Thymus (tissue), 11 donors: ENCODE measurements at regions not wholly inside any gene's neighbourhood (a gene's known extent, or its start where the extent isn't known, plus 50 kb on each side); places are given as distances from the start of the nearest gene placed in this dataset.
A peak's percentile ranks its signal among the peaks of the same experiment; 100 is the strongest.

Source experiments
- DNase-seq, 9 donors: peaks; one replicate each; pipeline ENCODE4 v3.0.0-alpha.2; 2013; ENCODE audit warnings: low spot score in 9 of 9, low read depth in 6 of 9, missing footprints in 1 of 9
- H3K27ac ChIP-seq, 2 donors: one replicate each; pipeline ENCODE4 v1.5.1; 2013; ENCODE audit warnings: control low read depth in 1 of 2, low read depth in 1 of 2, low read length in 1 of 2, mild to moderate bottlenecking in 1 of 2, moderate library complexity in 1 of 2
- H3K27me3 ChIP-seq, 2 donors: one replicate each; pipeline ENCODE4 v1.5.1; 2013; ENCODE audit warnings: low read length in 1 of 2; ENCODE audit not compliant: control insufficient read depth in 2 of 2, insufficient read depth in 1 of 2
- H3K36me3 ChIP-seq, 2 donors: one replicate each; pipeline ENCODE4 v1.5.1; 2013; ENCODE audit warnings: low read length in 1 of 2, mild to moderate bottlenecking in 1 of 2, moderate library complexity in 1 of 2; ENCODE audit not compliant: control insufficient read depth in 2 of 2, insufficient read depth in 2 of 2
- H3K4me1 ChIP-seq, 2 donors: one replicate each; pipeline ENCODE4 v1.5.1; 2013; ENCODE audit warnings: low read length in 2 of 2; ENCODE audit not compliant: control insufficient read depth in 2 of 2, insufficient read depth in 2 of 2
- H3K4me3 ChIP-seq, 2 donors: one replicate each; pipeline ENCODE4 v1.5.1; 2013; ENCODE audit warnings: low read length in 2 of 2, control low read depth in 1 of 2, mild to moderate bottlenecking in 1 of 2
- H3K9me3 ChIP-seq, 2 donors: one replicate each; pipeline ENCODE4 v1.5.1; 2013; ENCODE audit warnings: low read length in 1 of 2, mild to moderate bottlenecking in 1 of 2; ENCODE audit not compliant: control insufficient read depth in 2 of 2, insufficient read depth in 1 of 2
- WGBS: extraction: QIAGEN DNeasy Blood & Tissue Kit; methylation state at CpG from one replicate; pipeline ENCODE4 v1.1.7; 2013; 5-methylcytosine and 5-hydroxymethylcytosine counted together
- donor health status: healthy.

GRCh38 chr4:38266616-38267015, 306.4 kb downstream of the PTTG2 start:
- Histone ChIP-seq H3K4me3 (no peak overlapping the region), H3K36me3 (no peaks in the 10 kb centered on the region), H3K4me1 (no peaks in the 10 kb centered on the region), H3K9me3 (no peaks in the 10 kb centered on the region), H3K27me3 (no peaks in the 10 kb centered on the region), H3K27ac (no peak overlapping the region)
- DNase-seq = no peak
- WGBS = 95% methylated on average over 4 of the region's 4 CpGs

- H3K9me3 ChIP-seq = no peaks in the 10 kb centered on the region
- H3K4me1 ChIP-seq = no peaks in the 10 kb centered on the region
- no peaks in the 10 kb centered on the region for H3K36me3 ChIP-seq
- H3K27me3 ChIP-seq = no peaks in the 10 kb centered on the region
- H3K4me3 ChIP-seq = no peak overlapping the region
- no peak for DNase-seq
- H3K27ac ChIP-seq = no peak overlapping the region
- WGBS = 96% methylated on average over 5 of the region's 5 CpGs
These were observed 308.1 kb downstream of the PTTG2 start for GRCh38 chr4:38268108-38268820.

- no peaks in the 10 kb centered on the region for H3K27me3 ChIP-seq
- H3K27ac ChIP-seq = no peak overlapping the region
- WGBS = 98% methylated on average over 1 of the region's 1 CpG
- H3K9me3 ChIP-seq = no peaks in the 10 kb centered on the region
- H3K36me3 ChIP-seq = no peaks in the 10 kb centered on the region
- no peak overlapping the region for H3K4me3 ChIP-seq
- no peak for DNase-seq
- H3K4me1 ChIP-seq = no peaks in the 10 kb centered on the region
These were observed 308.6 kb downstream of the PTTG2 start for GRCh38 chr4:38268837-38269236.

- Histone ChIP-seq H3K27ac (no peak overlapping the region), H3K36me3 (no peaks in the 10 kb centered on the region), H3K27me3 (no peaks in the 10 kb centered on the region)
These were observed 313.2 kb downstream of the PTTG2 start for GRCh38 chr4:38273407-38273806.

GRCh38 chr4:38275331-38276100, 315.3 kb downstream of the PTTG2 start:
- WGBS = 58% methylated on average over 5 of the region's 5 CpGs
- no peaks in the 10 kb centered on the region for H3K27me3 ChIP-seq
- H3K4me3 ChIP-seq = no peak overlapping the region
- H3K27ac ChIP-seq = no peak overlapping the region
- H3K36me3 ChIP-seq = no peaks in the 10 kb centered on the region
- H3K9me3 ChIP-seq = no peaks in the 10 kb centered on the region
- peak in 2 of 9 donors; percentile 8 to 28 for DNase-seq
- peaks cover 0 to 10% of the 10 kb centered on the region in 2 donors for H3K4me1 ChIP-seq

More at GRCh38 chr4:38273407-38273806, 313.2 kb downstream of the PTTG2 start:
- no peak for DNase-seq
- H3K4me3 ChIP-seq = no peak overlapping the region
- H3K4me1 ChIP-seq = peaks cover 0 to 10% of the 10 kb centered on the region in 2 donors
- H3K9me3 ChIP-seq = no peaks in the 10 kb centered on the region

GRCh38 chr4:38278255-38278654, 318.1 kb downstream of the PTTG2 start:
- H3K4me1 ChIP-seq = peaks cover 0 to 10% of the 10 kb centered on the region in 2 donors
- 87% methylated on average over 4 of the region's 4 CpGs for WGBS
- H3K27me3 ChIP-seq = no peaks in the 10 kb centered on the region
- H3K27ac ChIP-seq = no peak overlapping the region
- H3K4me3 ChIP-seq = no peak overlapping the region
- H3K36me3 ChIP-seq = no peaks in the 10 kb centered on the region
- no peaks in the 10 kb centered on the region for H3K9me3 ChIP-seq
- DNase-seq = no peak

GRCh38 chr4:38279077-38279476, 318.9 kb downstream of the PTTG2 start:
- 98% methylated on average over 8 of the region's 8 CpGs for WGBS
- Histone ChIP-seq H3K27ac (no peak overlapping the region), H3K27me3 (no peaks in the 10 kb centered on the region), H3K4me3 (no peak overlapping the region), H3K4me1 (peaks cover 0 to 10% of the 10 kb centered on the region in 2 donors), H3K36me3 (no peaks in the 10 kb centered on the region), H3K9me3 (no peaks in the 10 kb centered on the region)
- no peak for DNase-seq

- Histone ChIP-seq H3K27me3 (no peaks in the 10 kb centered on the region), H3K36me3 (no peaks in the 10 kb centered on the region), H3K4me3 (no peak overlapping the region), H3K4me1 (peaks cover 0 to 10% of the 10 kb centered on the region in 2 donors), H3K27ac (no peak overlapping the region), H3K9me3 (no peaks in the 10 kb centered on the region)
- 97% methylated on average over 9 of the region's 9 CpGs for WGBS
- no peak for DNase-seq
These were observed 319.6 kb downstream of the PTTG2 start for GRCh38 chr4:38279650-38280322.

- no peak for DNase-seq
- Histone ChIP-seq H3K9me3 (no peaks in the 10 kb centered on the region), H3K4me1 (peaks cover 0 to 6% of the 10 kb centered on the region in 2 donors), H3K27me3 (no peaks in the 10 kb centered on the region), H3K36me3 (no peaks in the 10 kb centered on the region), H3K27ac (no peak overlapping the region), H3K4me3 (no peak overlapping the region)
- WGBS = 98% methylated on average over 4 of the region's 4 CpGs
These were observed 320.1 kb downstream of the PTTG2 start for GRCh38 chr4:38280323-38280706.
